22Rv1 (cell line): ENCODE measurements at regions not wholly inside any gene's neighbourhood (a gene's known extent, or its start where the extent isn't known, plus 50 kb on each side); places are given as distances from the start of the nearest gene placed in this dataset.

ENCODE experiments used
- H3K27ac ChIP-seq: fragments of 450-650 bp; 2 replicates; pipeline ENCODE4 v1.5.1; 2017
- ZFX ChIP-seq: fragments of 450-650 bp; IDR thresholded peaks from 2 replicates; pipeline ENCODE4 v1.6.1; 2017; ENCODE audit warnings: antibody characterized with exemption, borderline replicate concordance
- TF ChIP-seq, protein P1 (sequence below): fragments of 450-650 bp; IDR thresholded peaks from 2 replicates; pipeline ENCODE4 v1.5.1; 2017; ENCODE audit warnings: mild to moderate bottlenecking

DNA sequence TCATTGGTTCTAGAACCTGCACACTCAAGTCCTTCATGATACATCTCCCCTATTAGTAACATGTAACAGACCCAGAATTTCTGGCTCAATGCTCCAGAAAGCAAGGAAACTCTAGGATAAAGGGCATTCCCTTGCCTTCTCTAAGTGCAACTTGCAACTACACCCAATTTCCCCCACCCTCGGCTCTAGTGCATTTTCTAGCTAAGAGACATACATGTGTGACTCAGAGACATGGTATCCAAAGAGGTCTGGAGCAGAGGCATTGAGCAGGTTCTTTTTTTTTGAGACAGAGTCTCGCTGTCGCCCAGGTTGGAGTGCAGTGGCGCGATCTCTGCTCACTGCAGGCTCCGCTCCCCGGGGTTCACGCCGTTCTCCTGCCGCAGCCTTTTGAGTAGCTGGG is 132.9 kb downstream of the ZC3H11B start:
- no peak overlapping the region for H3K27ac ChIP-seq
- TF ChIP-seq, protein P1, sequence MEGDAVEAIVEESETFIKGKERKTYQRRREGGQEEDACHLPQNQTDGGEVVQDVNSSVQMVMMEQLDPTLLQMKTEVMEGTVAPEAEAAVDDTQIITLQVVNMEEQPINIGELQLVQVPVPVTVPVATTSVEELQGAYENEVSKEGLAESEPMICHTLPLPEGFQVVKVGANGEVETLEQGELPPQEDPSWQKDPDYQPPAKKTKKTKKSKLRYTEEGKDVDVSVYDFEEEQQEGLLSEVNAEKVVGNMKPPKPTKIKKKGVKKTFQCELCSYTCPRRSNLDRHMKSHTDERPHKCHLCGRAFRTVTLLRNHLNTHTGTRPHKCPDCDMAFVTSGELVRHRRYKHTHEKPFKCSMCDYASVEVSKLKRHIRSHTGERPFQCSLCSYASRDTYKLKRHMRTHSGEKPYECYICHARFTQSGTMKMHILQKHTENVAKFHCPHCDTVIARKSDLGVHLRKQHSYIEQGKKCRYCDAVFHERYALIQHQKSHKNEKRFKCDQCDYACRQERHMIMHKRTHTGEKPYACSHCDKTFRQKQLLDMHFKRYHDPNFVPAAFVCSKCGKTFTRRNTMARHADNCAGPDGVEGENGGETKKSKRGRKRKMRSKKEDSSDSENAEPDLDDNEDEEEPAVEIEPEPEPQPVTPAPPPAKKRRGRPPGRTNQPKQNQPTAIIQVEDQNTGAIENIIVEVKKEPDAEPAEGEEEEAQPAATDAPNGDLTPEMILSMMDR = no peak
- TF ChIP-seq ZFX = no peak

DNA sequence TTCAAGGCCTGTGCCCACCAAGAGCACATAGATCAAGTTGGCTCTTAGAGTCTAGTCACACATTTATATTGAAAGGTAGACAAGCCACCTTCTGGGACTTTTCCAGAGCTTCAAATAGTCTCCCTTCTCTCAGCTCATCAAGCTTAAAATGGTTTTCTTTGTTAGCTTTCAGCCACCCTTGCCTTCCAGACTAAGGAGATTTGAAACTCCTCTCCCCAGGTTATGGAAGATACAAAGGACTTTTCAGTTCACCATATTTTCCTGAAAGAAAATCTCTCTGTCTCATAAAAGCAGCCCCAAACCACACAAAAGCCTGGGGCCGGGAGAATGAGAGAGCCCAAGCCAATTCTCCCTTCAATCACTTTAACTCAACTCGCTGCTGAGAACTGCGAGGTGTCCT is 134.1 kb downstream of the ZC3H11B start:
- no peak overlapping the region for H3K27ac ChIP-seq
- TF ChIP-seq, protein P1 = no peak
- TF ChIP-seq ZFX = no peak

DNA sequence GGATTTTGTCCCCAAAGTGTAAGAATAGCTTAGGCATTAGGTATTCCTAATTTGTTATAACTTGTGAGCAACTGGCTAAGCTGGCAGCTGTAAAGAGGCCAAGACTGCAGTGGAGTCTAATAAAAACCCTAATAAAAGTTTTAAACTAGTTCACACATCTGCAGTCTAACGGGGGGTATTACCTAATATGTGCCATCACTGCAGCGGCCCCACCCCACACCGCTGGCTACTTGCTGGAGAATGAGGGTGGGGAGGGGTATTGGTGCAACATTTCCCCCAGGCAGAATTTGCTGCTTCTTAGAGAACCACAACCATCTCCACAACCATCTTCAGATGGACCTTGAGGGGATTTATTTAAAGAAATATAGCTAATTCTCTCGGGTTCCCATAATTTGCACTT is 135.0 kb downstream of the ZC3H11B start:
- TF ChIP-seq, protein P1 = no peak
- TF ChIP-seq ZFX = no peak
- no peak overlapping the region for H3K27ac ChIP-seq

DNA sequence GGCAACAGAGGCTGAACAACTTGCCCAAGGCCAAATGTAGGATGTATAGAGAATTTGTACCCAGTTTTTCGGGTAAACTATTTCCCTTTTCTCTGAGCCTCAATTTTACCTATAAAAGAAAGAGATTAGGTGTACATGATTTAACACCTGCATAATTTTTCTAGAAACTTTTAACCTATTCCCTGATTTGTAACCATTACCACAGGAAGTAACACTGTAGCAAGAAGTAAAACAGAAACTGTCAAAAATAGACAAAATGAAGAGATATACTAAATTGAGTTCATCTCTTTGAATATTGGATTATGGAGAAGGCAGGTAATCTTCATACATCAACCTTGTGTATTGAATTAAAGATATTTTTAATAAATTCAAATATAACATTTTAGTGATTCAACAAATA is 136.2 kb downstream of the ZC3H11B start:
- TF ChIP-seq, protein P1 = no peak
- TF ChIP-seq ZFX = no peak
- no peak overlapping the region for H3K27ac ChIP-seq

DNA sequence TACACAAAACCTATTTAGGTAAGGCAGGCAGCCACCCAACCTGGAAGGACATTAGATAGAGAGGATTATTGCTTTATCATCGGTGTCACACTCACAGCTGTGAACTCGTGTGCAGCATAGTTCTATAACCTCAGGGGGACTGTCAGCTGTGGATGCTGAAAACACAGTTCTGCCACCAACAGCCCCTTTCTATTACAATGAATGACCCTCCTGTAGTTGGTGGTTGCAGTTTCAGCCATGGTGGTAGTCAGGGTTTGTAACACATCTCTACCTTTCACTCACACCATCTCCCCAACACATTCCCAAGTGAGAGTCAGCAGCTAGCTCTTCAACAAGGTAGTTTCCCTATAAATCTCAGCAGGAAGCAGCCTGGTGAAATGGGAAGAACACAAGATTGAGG is 136.8 kb downstream of the ZC3H11B start:
- no peak overlapping the region for H3K27ac ChIP-seq
- TF ChIP-seq, protein P1 = no peak
- TF ChIP-seq ZFX = no peak

DNA sequence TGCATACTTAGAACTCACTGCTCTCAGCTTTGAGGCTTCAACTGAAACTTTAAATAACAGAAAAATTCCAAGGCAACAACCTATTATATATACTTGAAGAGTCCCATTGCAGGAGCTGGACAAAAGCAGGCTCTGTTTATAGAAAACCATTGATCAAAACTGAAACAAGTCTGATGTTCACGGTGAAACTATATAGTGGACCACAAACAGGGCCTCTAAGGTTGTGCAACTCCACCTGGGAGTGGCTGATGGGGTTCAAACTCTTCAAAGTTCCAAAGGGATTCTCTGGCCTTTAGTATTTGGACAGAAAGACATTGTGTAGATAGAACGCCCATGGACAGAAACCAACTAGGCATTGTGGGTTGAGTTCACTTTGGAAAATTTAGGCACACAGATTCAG is 140.3 kb downstream of the ZC3H11B start:
- no peak overlapping the region for H3K27ac ChIP-seq
- TF ChIP-seq ZFX = no peak
- TF ChIP-seq, protein P1 = no peak

DNA sequence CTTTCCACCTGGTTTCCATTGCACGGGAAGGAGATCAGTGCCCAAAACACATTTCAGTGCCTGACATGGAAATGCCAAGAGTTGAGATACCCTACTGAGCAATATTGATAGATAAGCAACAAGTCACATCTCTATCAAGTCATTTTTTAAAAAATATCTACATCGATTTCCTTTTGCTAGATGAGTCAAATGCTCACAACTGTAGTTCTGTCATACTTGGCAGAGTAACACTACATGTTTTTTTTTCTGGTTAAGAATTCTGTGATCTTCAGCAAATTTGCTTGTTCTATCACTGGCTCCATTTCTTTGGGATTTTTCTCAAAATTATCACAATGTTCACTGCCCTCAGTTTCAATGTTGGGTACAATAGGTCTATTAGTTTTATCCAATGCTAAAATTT is 145.4 kb downstream of the ZC3H11B start:
- H3K27ac ChIP-seq = no peak overlapping the region
- TF ChIP-seq ZFX = no peak
- TF ChIP-seq, protein P1 = no peak
